Skeletal muscle satellite cell (primary cell): ENCODE measurements at regions not wholly inside any gene's neighbourhood (a gene's known extent, or its start where the extent isn't known, plus 50 kb on each side); places are given as distances from the start of the nearest gene placed in this dataset.
"Not testable (repeated sequence)": the region's sequence is repeated elsewhere in the genome, so short reads cannot be mapped to it uniquely, and the experiment has no call there.

Experiments
- H3K27me3 ChIP-seq: 2 replicates; pipeline ENCODE4 v1.7.0; 2013; ENCODE audit warnings: low read length; ENCODE audit not compliant: control insufficient read depth, insufficient read depth
- H3K36me3 ChIP-seq: 2 replicates; pipeline ENCODE4 v1.7.0; 2013; ENCODE audit warnings: mild to moderate bottlenecking, control low read depth, low read length; ENCODE audit not compliant: insufficient read depth
- H3K4me1 ChIP-seq: 2 replicates; pipeline ENCODE4 v1.7.0; 2013; ENCODE audit warnings: low read length; ENCODE audit not compliant: control insufficient read depth, insufficient read depth
- H3K4me2 ChIP-seq: 2 replicates; pipeline ENCODE4 v1.7.0; 2013; ENCODE audit warnings: mild to moderate bottlenecking, low read length
- H3K4me3 ChIP-seq: 2 replicates; pipeline ENCODE4 v1.7.0; 2013; ENCODE audit warnings: low read length
- H3K9ac ChIP-seq: 2 replicates; pipeline ENCODE4 v1.7.0; 2013; ENCODE audit warnings: mild to moderate bottlenecking, low read depth, low read length, moderate library complexity
- H3K9me3 ChIP-seq: replicated peaks from 2 replicates; pipeline ENCODE4 v1.7.0; 2013; ENCODE audit warnings: mild to moderate bottlenecking, control low read depth, low read length

DNA sequence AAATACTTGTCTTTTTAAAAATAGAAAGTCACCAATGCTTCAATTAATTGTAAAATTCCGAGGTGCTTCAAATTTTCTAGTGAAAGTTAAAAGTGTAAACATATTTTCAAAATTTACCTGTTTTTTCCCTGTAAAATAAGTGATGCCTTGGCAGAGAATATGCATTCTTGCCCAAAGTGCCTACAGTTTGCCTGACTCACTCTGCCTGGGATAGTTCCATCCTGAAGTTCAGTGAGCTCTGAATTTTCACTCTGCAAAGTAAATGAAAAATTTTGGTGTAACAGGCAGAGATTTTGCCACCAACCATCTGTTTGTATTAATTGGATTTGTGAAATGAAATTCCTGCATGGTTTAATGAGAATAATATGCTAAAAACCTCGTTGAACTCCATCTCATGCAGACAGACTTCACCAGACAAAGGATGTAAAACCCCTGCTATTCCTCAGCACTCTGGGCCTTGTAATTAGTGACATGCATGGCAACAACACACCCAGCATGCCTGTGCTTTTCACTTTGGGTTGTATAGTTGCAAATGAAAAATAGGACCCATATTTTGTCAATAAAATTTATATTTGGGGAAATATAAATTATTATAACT lies 117.4 kb upstream of the GNAI1 start:
- Histone ChIP-seq H3K4me2 (no peak overlapping the region), H3K4me3 (no peak overlapping the region), H3K4me1 (no peaks in the 10 kb centered on the region), H3K36me3 (no peaks in the 10 kb centered on the region), H3K9me3 (no peaks in the 10 kb centered on the region), H3K9ac (no peak overlapping the region), H3K27me3 (no peaks in the 10 kb centered on the region)

DNA sequence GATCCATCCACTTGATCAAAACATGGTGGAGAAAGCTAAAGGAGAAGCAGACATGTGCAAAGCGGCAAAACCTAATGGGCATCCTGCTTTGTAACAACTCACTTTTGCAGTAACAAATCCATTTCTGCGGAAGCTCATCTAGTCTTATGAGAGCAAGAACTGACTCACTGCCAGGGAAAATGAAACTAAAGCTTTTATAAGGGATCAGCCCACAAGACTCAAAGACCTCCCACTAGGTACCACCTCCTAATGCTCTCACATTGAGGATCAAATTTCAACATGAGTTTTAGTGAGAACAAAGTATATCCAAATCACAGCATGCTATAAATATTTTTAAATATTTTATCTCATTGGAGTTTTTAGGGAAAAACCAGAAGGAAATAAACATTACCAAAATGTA lies 120.1 kb upstream of the GNAI1 start:
- H3K4me3 ChIP-seq: no peak overlapping the region
- H3K36me3 ChIP-seq: no peaks in the 10 kb centered on the region
- H3K9me3 ChIP-seq: no peaks in the 10 kb centered on the region
- H3K4me2 ChIP-seq: peak overlapping the region; percentile 50
- H3K27me3 ChIP-seq: no peaks in the 10 kb centered on the region
- H3K9ac ChIP-seq: no peak overlapping the region
- H3K4me1 ChIP-seq: no peaks in the 10 kb centered on the region

DNA sequence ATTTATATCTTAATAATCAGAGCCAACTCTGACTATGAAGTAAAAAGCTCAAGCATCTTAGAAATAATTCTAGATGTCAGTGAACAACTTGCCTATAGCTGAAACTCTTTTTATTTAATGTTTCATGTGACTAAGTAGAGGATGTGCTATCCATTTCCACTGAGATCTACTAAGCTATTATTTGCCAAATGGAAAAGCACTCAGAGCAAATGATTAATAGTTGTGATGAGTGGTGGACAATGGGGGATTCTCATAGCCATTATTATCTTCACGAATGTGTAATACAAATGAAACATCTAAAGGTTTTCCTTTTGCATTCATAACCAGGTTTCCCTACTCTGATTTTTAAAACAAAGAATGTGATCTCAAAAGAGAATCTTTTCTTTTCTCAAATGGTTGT lies 126.6 kb upstream of the GNAI1 start:
- Histone ChIP-seq H3K4me1 (peaks cover under 1% of the 10 kb centered on the region), H3K36me3 (no peaks in the 10 kb centered on the region)

GRCh38 chr7:80002865-80003264 lies 131.8 kb upstream of the GNAI1 start:
- Histone ChIP-seq H3K4me1 (peaks cover 6% of the 10 kb centered on the region), H3K4me2 (no peak overlapping the region), H3K4me3 (no peak overlapping the region), H3K9me3 (no peaks in the 10 kb centered on the region), H3K9ac (no peak overlapping the region), H3K36me3 (no peaks in the 10 kb centered on the region), H3K27me3 (no peaks in the 10 kb centered on the region)

More for the DNA sequence above, 126.6 kb upstream of the GNAI1 start:
- H3K9ac ChIP-seq: no peak overlapping the region
- H3K27me3 ChIP-seq: no peaks in the 10 kb centered on the region
- H3K9me3 ChIP-seq: no peaks in the 10 kb centered on the region
- no peak overlapping the region for H3K4me3 ChIP-seq
- no peak overlapping the region for H3K4me2 ChIP-seq

GRCh38 chr7:79998363-79998762 lies 136.3 kb upstream of the GNAI1 start:
- peaks cover 6% of the 10 kb centered on the region for H3K4me1 ChIP-seq
- no peak overlapping the region for H3K4me3 ChIP-seq
- no peaks in the 10 kb centered on the region for H3K27me3 ChIP-seq
- H3K4me2 ChIP-seq: no peak overlapping the region
- H3K9ac ChIP-seq: no peak overlapping the region
- H3K36me3 ChIP-seq: no peaks in the 10 kb centered on the region
- H3K9me3 ChIP-seq: no peaks in the 10 kb centered on the region

DNA sequence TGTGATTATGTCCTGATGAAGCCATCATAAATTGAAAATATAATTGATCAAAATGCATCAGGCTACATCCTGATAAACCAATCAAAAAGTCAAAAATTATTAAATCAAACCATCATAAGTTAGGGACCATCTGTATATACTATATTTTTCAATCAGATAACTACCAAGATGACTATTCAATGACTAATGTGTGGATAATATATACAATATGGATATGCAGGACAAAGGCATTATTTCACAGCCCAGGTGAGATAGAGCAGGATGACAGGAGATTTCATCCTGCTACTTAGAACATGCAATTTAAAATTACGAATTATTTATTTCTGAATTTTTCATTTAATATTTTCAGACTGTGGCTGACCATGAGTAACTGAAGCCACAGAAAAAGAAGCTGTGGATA lies 137.3 kb upstream of the GNAI1 start:
- no peak overlapping the region for H3K4me2 ChIP-seq
- H3K27me3 ChIP-seq: no peaks in the 10 kb centered on the region

GRCh38 chr7:79995741-79996140 lies 138.9 kb upstream of the GNAI1 start:
- not testable (repeated sequence) for H3K36me3 ChIP-seq, H3K27me3 ChIP-seq, H3K9me3 ChIP-seq, H3K4me1 ChIP-seq, H3K4me3 ChIP-seq, H3K9ac ChIP-seq, H3K4me2 ChIP-seq

More for the DNA sequence above, 137.3 kb upstream of the GNAI1 start:
- Histone ChIP-seq H3K4me1 (no peaks in the 10 kb centered on the region), H3K9ac (no peak overlapping the region), H3K9me3 (no peaks in the 10 kb centered on the region), H3K4me3 (no peak overlapping the region), H3K36me3 (no peaks in the 10 kb centered on the region)

DNA sequence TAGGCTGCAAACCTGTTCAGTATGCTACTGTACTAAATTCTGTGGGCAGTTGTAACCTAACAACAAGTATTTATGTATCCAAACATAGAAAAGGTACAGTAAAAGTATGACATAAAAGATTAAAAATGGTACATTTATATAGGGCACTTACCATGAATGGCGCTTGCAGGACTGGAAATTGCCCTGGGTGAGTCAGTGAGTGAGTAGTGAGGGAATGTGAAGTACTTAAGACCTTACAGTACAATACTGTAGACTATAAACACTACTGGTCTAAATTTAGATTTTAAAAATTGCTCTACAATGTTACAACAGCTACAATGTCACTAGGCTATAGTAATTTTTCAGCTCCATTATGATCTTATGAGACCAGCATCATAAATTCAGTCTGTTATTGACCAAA lies 146.0 kb upstream of the GNAI1 start:
- Histone ChIP-seq H3K4me3 (no peak overlapping the region), H3K9me3 (no peaks in the 10 kb centered on the region), H3K27me3 (no peaks in the 10 kb centered on the region), H3K4me2 (no peak overlapping the region), H3K9ac (no peak overlapping the region), H3K36me3 (no peaks in the 10 kb centered on the region), H3K4me1 (peaks cover 32% of the 10 kb centered on the region)

- H3K4me3 ChIP-seq: no peak overlapping the region
- no peaks in the 10 kb centered on the region for H3K27me3 ChIP-seq
- H3K4me2 ChIP-seq: peak overlapping the region; percentile 8
- H3K9ac ChIP-seq: peak overlapping the region; percentile 48
- peaks cover 68% of the 10 kb centered on the region for H3K4me1 ChIP-seq
- no peaks in the 10 kb centered on the region for H3K9me3 ChIP-seq
- H3K36me3 ChIP-seq: no peaks in the 10 kb centered on the region
Observed at GRCh38 chr7:79984210-79984609, 150.4 kb upstream of the GNAI1 start.

- Histone ChIP-seq H3K4me3 (peak overlapping the region; percentile 42), H3K9me3 (no peaks in the 10 kb centered on the region), H3K36me3 (no peaks in the 10 kb centered on the region), H3K9ac (peak overlapping the region; percentile 79), H3K4me1 (peaks cover 68% of the 10 kb centered on the region), H3K4me2 (peak overlapping the region; percentile 78), H3K27me3 (no peaks in the 10 kb centered on the region)
Observed at GRCh38 chr7:79982141-79982770, 152.4 kb upstream of the GNAI1 start.

DNA sequence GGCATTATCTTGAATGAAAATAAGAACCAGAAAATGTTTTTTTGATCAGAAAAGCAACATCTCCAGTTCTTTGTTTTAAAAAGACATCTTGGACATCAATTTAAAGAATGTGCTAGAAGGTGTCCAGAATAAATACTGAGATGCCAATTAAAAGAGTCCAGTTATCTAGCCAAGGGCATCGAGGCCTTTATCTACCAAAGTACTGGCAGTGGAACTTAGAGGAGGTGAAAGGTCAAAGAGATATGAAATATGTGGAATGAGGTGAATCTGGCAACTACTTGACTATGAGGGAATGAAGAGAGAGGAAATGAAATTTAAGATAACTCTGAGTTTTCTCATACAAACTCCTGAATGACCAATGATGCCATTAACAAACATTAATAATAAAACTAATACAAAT lies 154.3 kb upstream of the GNAI1 start:
- no peak overlapping the region for H3K4me3 ChIP-seq
- H3K36me3 ChIP-seq: no peaks in the 10 kb centered on the region
- H3K27me3 ChIP-seq: no peaks in the 10 kb centered on the region
- H3K9me3 ChIP-seq: no peaks in the 10 kb centered on the region
- no peak overlapping the region for H3K4me2 ChIP-seq
- H3K9ac ChIP-seq: no peak overlapping the region
- H3K4me1 ChIP-seq: peaks cover 68% of the 10 kb centered on the region

DNA sequence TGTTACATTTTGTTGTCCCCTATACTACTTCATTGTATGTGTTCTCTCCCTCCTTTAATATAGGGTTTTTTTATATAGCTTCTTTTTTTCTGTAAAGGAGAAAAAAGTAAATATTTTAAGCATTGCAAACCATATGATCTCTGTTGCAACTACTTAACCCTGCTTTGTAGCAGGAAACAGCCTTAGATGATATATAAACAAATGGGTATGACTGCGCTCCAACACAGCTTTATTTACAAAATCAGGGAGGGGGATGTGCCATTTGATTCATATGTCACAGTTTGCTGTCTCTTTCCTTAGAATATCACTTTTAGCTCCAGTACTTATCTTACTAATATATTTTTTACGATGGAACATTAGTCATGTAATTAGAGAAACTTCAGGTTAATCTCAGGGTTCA lies 155.2 kb upstream of the GNAI1 start:
- no peak overlapping the region for H3K4me3 ChIP-seq
- peaks cover 62% of the 10 kb centered on the region for H3K4me1 ChIP-seq
- no peaks in the 10 kb centered on the region for H3K36me3 ChIP-seq
- H3K9ac ChIP-seq: peak overlapping the region; percentile 64
- H3K4me2 ChIP-seq: peak overlapping the region; percentile 45
- H3K27me3 ChIP-seq: no peaks in the 10 kb centered on the region
- H3K9me3 ChIP-seq: no peaks in the 10 kb centered on the region
